Gastrocnemius medialis (tissue), 4 donors: ENCODE measurements at regions not wholly inside any gene's neighbourhood (a gene's known extent, or its start where the extent isn't known, plus 50 kb on each side); places are given as distances from the start of the nearest gene placed in this dataset.

ENCODE experiments used
- ATAC-seq, 2 donors: fragments of 150-250 bp; one replicate each; pipeline ENCODE4 v1.9.1; 2016
- DNase-seq, 2 donors: peaks; one replicate each; pipeline ENCODE4 v3.0.0-alpha.2; 2019
- H3K27ac ChIP-seq, 4 donors: fragments of 200-600 bp; sonication (generic); 1 replicate in 1 of 4; 2 replicates in 3 of 4; pipeline ENCODE4 v1.5.1; 2016 to 2018; ENCODE audit warnings: mild to moderate bottlenecking in 2 of 4, moderate library complexity in 1 of 4
- H3K27me3 ChIP-seq, 3 donors: fragments of 200-600 bp; sonication (generic) in 2 of 3; 1 replicate in 1 of 3; 2 replicates in 2 of 3; pipeline versions ENCODE4 v1.5.1 to v1.6.0; 2016 to 2019; ENCODE audit warnings: mild to moderate bottlenecking in 1 of 3, moderate library complexity in 1 of 3
- H3K36me3 ChIP-seq, 2 donors: fragments of 200-600 bp; sonication (generic) in 1 of 2; one replicate each; pipeline ENCODE4 v1.5.1; 2017 to 2018
- H3K4me1 ChIP-seq, 2 donors: fragments of 200-600 bp; sonication (generic) in 1 of 2; one replicate each; pipeline ENCODE4 v1.5.1; 2016 to 2017; ENCODE audit warnings: mild to moderate bottlenecking in 2 of 2
- H3K4me3 ChIP-seq, 4 donors: fragments of 200-600 bp; sonication (generic) in 3 of 4; 1 replicate in 1 of 4; 2 replicates in 3 of 4; pipeline ENCODE4 v1.5.1; 2016 to 2019; ENCODE audit warnings: mild to moderate bottlenecking in 2 of 4
- H3K9me3 ChIP-seq, 3 donors: fragments of 200-600 bp; sonication (generic) in 2 of 3; 1 replicate in 1 of 3; 2 replicates in 2 of 3; pipeline ENCODE4 v1.5.1; 2016 to 2019
- POLR2A ChIP-seq, 2 donors: fragments of 450-650 bp; IDR thresholded peaks; one replicate each; pipeline ENCODE4 v1.6.1; 2017; ENCODE audit warnings: antibody characterized with exemption in 2 of 2, mild to moderate bottlenecking in 2 of 2, moderate library complexity in 2 of 2
- in situ Hi-C, 4 donors: fragments of 200-750 bp; cut with MboI; loops; one replicate each; pipeline versions ENCODE4 v1.15.0 to v1.8.0; 2017; ENCODE audit warnings: low sequenced_read_pairs in 4 of 4
- intact Hi-C: fragments of 100-400 bp; cut with DNase I; formaldehyde crosslinking; loops from one replicate; pipeline ENCODE4 v1.15.1; 2023; ENCODE audit warnings: low total_unique reads
- TF ChIP-seq, protein P1 (sequence below), 5 experiments: fragments of 450-650 bp in 3 of 5; fragments of 200-600 bp in 2 of 5; sonication (generic) in 2 of 5; IDR thresholded peaks in 4 of 5; conservative IDR thresholded peaks in 1 of 5; 1 replicate in 4 of 5; 2 replicates in 1 of 5; pipeline ENCODE4 v1.5.1; 2016 to 2019; ENCODE audit warnings: antibody characterized with exemption in 5 of 5, mild to moderate bottlenecking in 3 of 5, moderate library complexity in 3 of 5

DNA sequence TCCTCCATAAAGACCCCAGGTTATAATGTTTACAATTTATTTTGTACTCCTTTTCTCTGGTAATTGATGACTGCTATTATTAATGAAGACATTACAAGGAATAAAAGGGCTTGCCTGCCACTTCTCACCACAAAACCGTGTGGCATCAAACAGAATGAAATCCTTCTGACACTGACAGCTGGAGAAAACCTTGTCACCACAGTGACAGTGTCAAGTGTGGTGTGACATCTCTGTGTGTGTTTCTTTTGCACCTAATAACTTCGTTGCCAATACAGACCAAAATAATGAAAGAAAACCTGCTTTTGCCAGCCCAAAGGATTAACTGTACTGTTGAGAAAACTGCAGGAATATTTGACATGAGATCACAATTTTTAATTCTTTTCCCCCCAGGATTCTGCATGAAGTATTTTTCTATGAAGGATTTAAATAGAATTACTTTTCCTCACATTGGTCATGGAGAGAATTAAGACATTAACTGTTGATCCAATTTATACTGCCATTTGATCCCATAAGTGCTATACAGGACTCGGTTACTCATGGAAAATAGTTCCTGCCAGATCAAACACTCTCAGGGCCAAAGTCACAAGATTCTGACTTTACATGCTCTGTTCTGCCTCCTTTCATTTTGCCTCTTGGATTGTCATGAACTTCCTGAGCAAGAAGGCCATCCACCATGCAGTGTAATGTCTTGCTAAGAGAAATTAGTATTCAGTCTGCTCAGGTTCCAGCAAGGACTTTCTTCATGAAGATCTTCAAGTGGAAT lies 60.4 kb upstream of the IFNG-AS1 start:
- peaks cover 22 to 30% of the 10 kb centered on the region in 2 donors for H3K4me1 ChIP-seq
- no peaks in the 10 kb centered on the region for H3K36me3 ChIP-seq
- ATAC-seq (peak; percentile 50 to 88), DNase-seq (no peak)
- TF ChIP-seq, protein P1, sequence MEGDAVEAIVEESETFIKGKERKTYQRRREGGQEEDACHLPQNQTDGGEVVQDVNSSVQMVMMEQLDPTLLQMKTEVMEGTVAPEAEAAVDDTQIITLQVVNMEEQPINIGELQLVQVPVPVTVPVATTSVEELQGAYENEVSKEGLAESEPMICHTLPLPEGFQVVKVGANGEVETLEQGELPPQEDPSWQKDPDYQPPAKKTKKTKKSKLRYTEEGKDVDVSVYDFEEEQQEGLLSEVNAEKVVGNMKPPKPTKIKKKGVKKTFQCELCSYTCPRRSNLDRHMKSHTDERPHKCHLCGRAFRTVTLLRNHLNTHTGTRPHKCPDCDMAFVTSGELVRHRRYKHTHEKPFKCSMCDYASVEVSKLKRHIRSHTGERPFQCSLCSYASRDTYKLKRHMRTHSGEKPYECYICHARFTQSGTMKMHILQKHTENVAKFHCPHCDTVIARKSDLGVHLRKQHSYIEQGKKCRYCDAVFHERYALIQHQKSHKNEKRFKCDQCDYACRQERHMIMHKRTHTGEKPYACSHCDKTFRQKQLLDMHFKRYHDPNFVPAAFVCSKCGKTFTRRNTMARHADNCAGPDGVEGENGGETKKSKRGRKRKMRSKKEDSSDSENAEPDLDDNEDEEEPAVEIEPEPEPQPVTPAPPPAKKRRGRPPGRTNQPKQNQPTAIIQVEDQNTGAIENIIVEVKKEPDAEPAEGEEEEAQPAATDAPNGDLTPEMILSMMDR (IDR thresholded peaks at IDR 0.05 in 4 of 5, conservative IDR thresholded peaks at IDR 0.05 in 1 of 5) = no peak
- no peak for TF ChIP-seq POLR2A (IDR thresholded peaks at IDR 0.05)
- intact Hi-C loops = no loop called here
- H3K27ac ChIP-seq = peak overlapping the region; percentile 51 to 71 (median 58)
- no peak overlapping the region for H3K4me3 ChIP-seq
- H3K9me3 ChIP-seq = no peaks in the 10 kb centered on the region
- in situ Hi-C loops = loop anchor here in 2 of 4 donors (25.0 kb wide), 3 partner anchors 267 to 567 kb away; no protein-coding TSS in a partner anchor
- H3K27me3 ChIP-seq = no peaks in the 10 kb centered on the region

DNA sequence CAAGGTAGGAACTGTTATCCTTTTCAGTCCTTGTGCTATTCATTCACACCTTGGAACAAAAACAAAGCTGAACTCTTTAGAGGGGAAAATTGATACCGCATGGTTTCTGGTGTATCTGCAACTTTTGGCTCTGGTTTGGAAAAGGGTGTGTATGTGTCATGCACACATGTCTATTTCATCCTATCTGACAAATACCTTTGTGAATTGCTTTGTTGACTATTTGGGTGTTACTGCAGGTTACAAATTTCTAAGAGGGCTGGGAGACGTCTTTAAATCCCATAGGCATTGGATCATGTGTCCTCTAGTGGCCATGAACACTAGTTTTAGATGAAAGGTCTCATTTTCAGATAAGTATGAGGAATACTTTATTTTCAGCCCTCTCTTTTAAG lies 59.9 kb upstream of the IFNG-AS1 start:
- no peak for TF ChIP-seq POLR2A (IDR thresholded peaks at IDR 0.05)
- TF ChIP-seq, protein P1 (IDR thresholded peaks at IDR 0.05 in 4 of 5, conservative IDR thresholded peaks at IDR 0.05 in 1 of 5) = no peak
- ATAC-seq (peak; percentile 55 to 76), DNase-seq (no peak)
- in situ Hi-C loops = loop anchor here in 2 of 4 donors (25.0 kb wide), 3 partner anchors 267 to 567 kb away; no protein-coding TSS in a partner anchor
- intact Hi-C loops = no loop called here
- no peaks in the 10 kb centered on the region for H3K27me3 ChIP-seq
- H3K9me3 ChIP-seq = no peaks in the 10 kb centered on the region
- H3K4me3 ChIP-seq = no peak overlapping the region
- H3K27ac ChIP-seq = peak overlapping the region; percentile 51 to 71 (median 58)
- no peaks in the 10 kb centered on the region for H3K36me3 ChIP-seq
- H3K4me1 ChIP-seq = peaks cover 22 to 30% of the 10 kb centered on the region in 2 donors

DNA sequence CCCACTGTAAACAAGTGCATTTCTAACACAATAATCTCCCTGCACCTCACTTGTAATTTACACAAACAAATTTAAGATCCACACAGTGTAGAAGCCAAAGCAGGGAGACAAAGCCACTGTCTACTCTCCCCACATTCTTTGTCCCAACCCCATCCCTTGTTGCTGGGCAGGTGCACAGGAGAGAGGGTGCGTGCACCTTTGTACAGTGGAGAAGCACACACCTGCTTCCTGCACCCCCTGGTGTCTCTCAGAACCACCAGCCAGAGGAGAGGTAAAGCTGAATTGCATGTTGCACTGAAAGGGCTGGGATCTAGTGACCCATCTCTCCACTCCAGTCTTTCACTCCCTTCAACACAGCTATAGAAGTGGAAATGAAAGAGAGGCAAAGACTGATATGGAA lies 51.4 kb upstream of the IFNG-AS1 start:
- Histone ChIP-seq H3K27me3 (no peaks in the 10 kb centered on the region), H3K36me3 (no peaks in the 10 kb centered on the region), H3K4me1 (peaks cover 18 to 30% of the 10 kb centered on the region in 2 donors), H3K27ac (no peak overlapping the region), H3K4me3 (no peak overlapping the region), H3K9me3 (no peaks in the 10 kb centered on the region)
- in situ Hi-C loops = loop anchor here in 3 of 4 donors (10.0 to 25.0 kb wide), 4 partner anchors 276 to 576 kb away; no protein-coding TSS in a partner anchor
- ATAC-seq = no peak
- intact Hi-C loops = no loop called here
- TF ChIP-seq, protein P1 (IDR thresholded peaks at IDR 0.05 in 4 of 5, conservative IDR thresholded peaks at IDR 0.05 in 1 of 5) = no peak
- no peak for TF ChIP-seq POLR2A (IDR thresholded peaks at IDR 0.05)
- DNase-seq = no peak
